ENCODE measurements at regions not wholly inside any gene's neighbourhood (a gene's known extent, or its start where the extent isn't known, plus 50 kb on each side); places are given as distances from the start of the nearest gene placed in this dataset.
A peak's percentile ranks its signal among the peaks of the same experiment; 100 is the strongest.

DNA sequence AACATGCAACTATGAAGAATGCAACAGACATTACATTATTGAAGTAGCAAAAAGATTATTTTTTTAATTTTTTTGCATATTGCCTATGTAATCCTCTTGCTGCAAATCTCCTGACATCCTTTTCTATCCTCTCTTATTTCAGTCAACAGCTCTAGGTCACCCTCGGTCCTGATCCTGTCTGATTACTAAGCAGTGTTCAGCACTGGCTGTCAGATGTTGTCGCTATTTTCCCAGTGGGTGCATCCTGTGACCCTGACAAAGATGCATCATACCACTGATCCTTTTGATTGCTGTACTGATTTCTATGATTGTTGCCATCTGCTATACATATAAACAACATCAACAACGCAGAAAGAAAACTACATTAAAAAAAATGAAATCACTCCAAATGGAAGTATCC is 443.7 kb upstream of the PRR20A start:
- POLR2A ChIA-PET (ENCODE audit: low non-redundant PET), result no interaction called here
- CTCF ChIA-PET, result no interaction called here

DNA sequence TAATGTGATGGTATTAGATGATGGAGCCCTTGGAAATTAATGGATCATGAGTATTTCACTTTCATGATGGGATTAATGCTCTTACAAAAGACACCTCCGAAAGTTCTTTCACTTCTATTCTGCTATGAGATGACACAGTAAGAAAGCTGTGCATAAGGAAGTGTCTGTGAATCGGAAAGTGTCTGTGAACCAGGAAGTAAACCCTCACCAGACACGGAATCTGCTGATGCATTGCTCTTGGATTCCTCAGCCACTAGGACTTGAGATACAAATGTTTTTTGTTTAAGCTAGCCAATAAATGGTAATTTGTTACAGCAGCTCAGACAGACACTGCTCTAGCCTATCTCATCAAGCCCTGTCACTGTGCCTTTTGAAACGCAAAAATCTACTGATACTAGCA is 440.4 kb upstream of the PRR20A start:
- TF ChIP-seq, protein P1, sequence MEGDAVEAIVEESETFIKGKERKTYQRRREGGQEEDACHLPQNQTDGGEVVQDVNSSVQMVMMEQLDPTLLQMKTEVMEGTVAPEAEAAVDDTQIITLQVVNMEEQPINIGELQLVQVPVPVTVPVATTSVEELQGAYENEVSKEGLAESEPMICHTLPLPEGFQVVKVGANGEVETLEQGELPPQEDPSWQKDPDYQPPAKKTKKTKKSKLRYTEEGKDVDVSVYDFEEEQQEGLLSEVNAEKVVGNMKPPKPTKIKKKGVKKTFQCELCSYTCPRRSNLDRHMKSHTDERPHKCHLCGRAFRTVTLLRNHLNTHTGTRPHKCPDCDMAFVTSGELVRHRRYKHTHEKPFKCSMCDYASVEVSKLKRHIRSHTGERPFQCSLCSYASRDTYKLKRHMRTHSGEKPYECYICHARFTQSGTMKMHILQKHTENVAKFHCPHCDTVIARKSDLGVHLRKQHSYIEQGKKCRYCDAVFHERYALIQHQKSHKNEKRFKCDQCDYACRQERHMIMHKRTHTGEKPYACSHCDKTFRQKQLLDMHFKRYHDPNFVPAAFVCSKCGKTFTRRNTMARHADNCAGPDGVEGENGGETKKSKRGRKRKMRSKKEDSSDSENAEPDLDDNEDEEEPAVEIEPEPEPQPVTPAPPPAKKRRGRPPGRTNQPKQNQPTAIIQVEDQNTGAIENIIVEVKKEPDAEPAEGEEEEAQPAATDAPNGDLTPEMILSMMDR (conservative IDR thresholded peaks at IDR 0.05; ENCODE audit: low read depth), result no peak
- POLR2A ChIA-PET (ENCODE audit: low non-redundant PET), result no interaction called here
- H3K27ac ChIP-seq, result no peak overlapping the region
- no peak for DNase-seq (ENCODE audit: low spot score)
- CTCF ChIA-PET, result no interaction called here

More for the DNA sequence above, 443.7 kb upstream of the PRR20A start:
- TF ChIP-seq, protein P1 (conservative IDR thresholded peaks at IDR 0.05; ENCODE audit: low read depth), result no peak
- no peak for DNase-seq (ENCODE audit: low spot score)
- H3K27ac ChIP-seq, result no peak overlapping the region

DNA sequence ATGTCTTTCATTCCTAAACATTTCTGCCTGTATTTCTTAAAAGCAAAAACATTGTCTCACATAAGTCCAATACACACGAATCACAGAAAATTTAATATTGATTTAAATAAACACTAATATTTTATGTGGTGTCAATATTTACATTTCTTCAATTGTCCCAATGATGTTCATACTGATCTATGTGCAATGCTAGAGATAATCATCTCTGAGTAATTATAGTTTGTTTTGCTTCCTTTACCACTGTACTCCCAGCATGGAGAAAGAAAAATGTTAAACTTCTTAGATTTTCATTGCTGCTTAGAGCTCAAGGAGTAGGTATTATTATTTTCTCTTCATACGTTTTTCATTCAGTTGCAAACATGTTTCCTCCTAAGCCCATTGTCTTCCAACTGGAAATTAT is 434.2 kb upstream of the PRR20A start:
- DNase-seq (ENCODE audit: low spot score), result no peak
- CTCF ChIA-PET, result interaction anchor here (0.6 to 0.7 kb wide), 2 partner anchors 491 to 1300 kb away, joined by 3 read pairs; no protein-coding TSS in a partner anchor
- POLR2A ChIA-PET (ENCODE audit: low non-redundant PET), result no interaction called here
- H3K27ac ChIP-seq, result no peak overlapping the region
- TF ChIP-seq, protein P1 (conservative IDR thresholded peaks at IDR 0.05; ENCODE audit: low read depth), result no peak

DNA sequence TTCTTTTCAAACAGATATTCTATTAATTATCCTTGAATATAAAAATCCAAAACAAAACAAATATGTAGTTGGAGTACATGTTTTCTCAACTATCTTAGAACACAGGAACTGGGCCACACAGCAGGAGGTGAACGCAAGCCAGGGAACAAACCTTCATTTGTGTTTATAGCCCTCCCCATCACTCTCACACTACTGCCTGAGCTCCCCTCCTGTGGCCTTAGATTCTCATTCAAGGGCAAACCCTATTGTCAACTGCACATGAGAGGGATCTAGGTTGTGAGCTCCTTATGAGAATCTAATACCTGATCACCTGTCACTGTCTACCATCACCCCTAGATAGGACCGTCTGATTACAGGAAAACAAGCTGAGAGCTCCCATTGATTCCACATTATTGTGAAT is 427.1 kb upstream of the PRR20A start:
- no peak overlapping the region for H3K27ac ChIP-seq
- ChIA-PET POLR2A (ENCODE audit: low non-redundant PET) (no interaction called here), CTCF (no interaction called here)
- no peak for DNase-seq (ENCODE audit: low spot score)
- TF ChIP-seq, protein P1 (conservative IDR thresholded peaks at IDR 0.05; ENCODE audit: low read depth), result no peak

DNA sequence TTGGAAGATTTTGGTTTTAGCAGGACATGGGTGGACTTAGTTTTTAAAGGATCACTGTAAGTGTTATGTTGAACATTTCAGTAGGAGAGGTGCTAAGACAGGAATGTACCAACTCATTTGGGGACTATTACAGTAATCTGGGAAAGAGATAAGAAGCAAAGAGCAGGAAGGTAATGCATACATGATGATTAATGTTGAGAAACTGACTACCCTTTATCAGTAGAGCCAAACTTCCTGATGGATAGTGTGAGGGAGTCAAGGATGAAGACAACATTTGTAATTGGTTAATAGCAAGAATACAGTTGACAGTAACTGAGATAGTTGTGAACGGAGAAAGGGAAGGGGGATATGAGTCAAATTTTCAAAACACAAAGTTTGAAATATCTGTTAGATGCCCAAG is 421.9 kb upstream of the PRR20A start:
- TF ChIP-seq, protein P1 (conservative IDR thresholded peaks at IDR 0.05; ENCODE audit: low read depth), result no peak
- ChIA-PET CTCF (no interaction called here), POLR2A (ENCODE audit: low non-redundant PET) (no interaction called here)
- H3K27ac ChIP-seq, result no peak overlapping the region
- DNase-seq (ENCODE audit: low spot score), result no peak

DNA sequence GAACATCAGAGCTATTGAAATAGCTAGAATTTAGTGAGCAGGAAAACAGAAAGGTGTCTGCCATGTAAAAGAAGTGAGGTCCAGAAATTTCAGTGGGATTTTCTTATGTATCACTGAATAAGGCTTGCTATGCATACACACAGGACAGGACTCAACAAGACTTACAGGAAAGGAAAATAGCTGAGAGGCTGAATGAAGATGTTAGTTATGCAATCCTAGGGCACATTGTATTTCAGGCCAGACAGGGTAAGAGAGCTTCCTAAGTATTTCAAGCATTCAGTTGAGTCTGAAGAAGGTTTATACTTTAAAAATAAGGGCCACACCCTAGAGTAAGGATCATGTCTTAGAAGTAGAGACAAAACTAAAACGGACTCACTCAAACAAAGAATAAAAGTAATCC is 419.9 kb upstream of the PRR20A start:
- CTCF ChIA-PET, result interaction anchor here (0.6 to 1.2 kb wide), 2 partner anchors 14 to 29 kb away, joined by 3 read pairs; no protein-coding TSS in a partner anchor
- H3K27ac ChIP-seq, result no peak overlapping the region
- POLR2A ChIA-PET (ENCODE audit: low non-redundant PET), result no interaction called here
- TF ChIP-seq, protein P1 (conservative IDR thresholded peaks at IDR 0.05; ENCODE audit: low read depth), result no peak
- DNase-seq (ENCODE audit: low spot score), result peak; percentile 20

DNA sequence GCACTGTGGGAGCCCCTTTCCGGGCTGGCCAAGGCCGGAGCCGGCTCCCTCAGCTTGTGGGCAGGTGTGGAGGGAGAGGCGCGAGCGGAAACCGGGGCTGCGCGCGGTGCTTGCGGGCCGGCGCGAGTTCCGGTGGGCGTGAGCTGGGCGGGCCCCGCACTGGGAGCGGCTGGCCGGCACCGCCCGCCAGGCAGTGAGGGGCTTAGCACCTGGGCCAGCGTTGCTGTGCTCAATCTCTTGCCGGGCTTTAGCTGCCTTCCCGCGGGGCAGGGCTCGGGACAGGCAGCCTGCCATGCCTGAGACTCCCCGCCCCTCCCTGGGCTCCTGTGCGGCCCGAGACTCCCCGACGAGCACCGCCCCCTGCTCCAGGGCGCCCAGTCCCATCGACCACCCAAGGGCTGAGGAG is 405.2 kb upstream of the PRR20A start:
- CTCF ChIA-PET, result interaction anchor here (1.0 kb wide), 1 partner anchor 14 kb away, joined by 3 read pairs; no protein-coding TSS in a partner anchor
- H3K27ac ChIP-seq, result no peak overlapping the region
- POLR2A ChIA-PET (ENCODE audit: low non-redundant PET), result no interaction called here
- TF ChIP-seq, protein P1 (conservative IDR thresholded peaks at IDR 0.05; ENCODE audit: low read depth), result no peak
- DNase-seq (ENCODE audit: low spot score), result no peak

Data from RWPE1 (cell line).